A549 (cell line): ENCODE measurements at regions not wholly inside any gene's neighbourhood (a gene's known extent, or its start where the extent isn't known, plus 50 kb on each side); places are given as distances from the start of the nearest gene placed in this dataset.
A peak's percentile ranks its signal among the peaks of the same experiment; 100 is the strongest.

Source experiments
- ATAC-seq, 2 experiments: fragments of 200-7000 bp in 1 of 2; fragments of >200 bp in 1 of 2; cut with Nextera tagmentation in 1 of 2; cut with Tn5 transposase in 1 of 2; 3 replicates each; pipeline versions ENCODE4 v1.8.0 to v1.9.1; 2018 to 2020; ENCODE audit warnings: mild to moderate bottlenecking in 1 of 2, moderate library complexity in 1 of 2
- CTCF ChIA-PET: fragments of 300-600 bp; sonication (Branson Sonifier 250); formaldehyde crosslinking; extraction: SDS; loops from one replicate; lab custom pipeline; 2021; ENCODE audit warnings: antibody characterized with exemption, inconsistent platforms; lab: Yijun Ruan, JAX
- POLR2A ChIA-PET: fragments of 350-600 bp; formaldehyde crosslinking; extraction: SDS; loops from one replicate; lab custom pipeline; 2021; ENCODE audit warnings: antibody characterized with exemption, inconsistent platforms; lab: Yijun Ruan, JAX
- DNase-seq, 2 experiments: peaks; one replicate each; pipeline versions ENCODE4 v3.0.0 to v3.0.0-alpha.2; 2011 to 2016; ENCODE audit warnings: low read depth in 1 of 2, low spot score in 1 of 2
- FAIRE-seq: peaks from 2 replicates; lab custom pipeline; 2011; peaks lifted over from hg19 to GRCh38; lab: Jason Lieb, UNC
- H3K27ac ChIP-seq, 2 experiments: fragments of >200 bp; sonication (Bioruptor Twin); formaldehyde crosslinking; 3 replicates each; pipeline ENCODE4 v1.5.1; 2016 to 2017
- H3K4me1 ChIP-seq: fragments of >200 bp; sonication (Bioruptor Twin); formaldehyde crosslinking; 3 replicates; pipeline ENCODE4 v1.6.1; 2016
- H3K4me2 ChIP-seq: fragments of >200 bp; sonication (Bioruptor Twin); formaldehyde crosslinking; 3 replicates; pipeline ENCODE4 v1.6.1; 2016
- H3K4me3 ChIP-seq: fragments of >200 bp; sonication (Bioruptor Twin); formaldehyde crosslinking; 3 replicates; pipeline ENCODE4 v1.5.1; 2016
- H3K9me3 ChIP-seq: fragments of >200 bp; sonication (Bioruptor Twin); formaldehyde crosslinking; 3 replicates; pipeline ENCODE4 v1.6.1; 2016
- CBX8 ChIP-seq: fragments of 200-600 bp; sonication (generic); IDR thresholded peaks from 2 replicates; pipeline ENCODE4 v1.6.1; 2016
- CEBPB ChIP-seq, 2 experiments: fragments of >200 bp in 1 of 2; sonication (Bioruptor Twin) in 1 of 2; formaldehyde crosslinking in 1 of 2; IDR thresholded peaks; 2 replicates each; pipeline ENCODE4 v1.6.1; 2012 to 2016
- FOSB ChIP-seq: fragments of 250-450 bp; sonication (Bioruptor Pico); IDR thresholded peaks from 2 replicates; pipeline ENCODE4 v1.5.0; 2020; ENCODE audit warnings: mild to moderate bottlenecking, moderate library complexity
- HDAC2 ChIP-seq: fragments of 200-600 bp; sonication (generic); IDR thresholded peaks from 2 replicates; pipeline ENCODE4 v1.6.1; 2016
- HEYL ChIP-seq: fragments of 250-450 bp; sonication (Bioruptor Pico); IDR thresholded peaks from 2 replicates; pipeline ENCODE4 v1.8.0; 2021; ENCODE audit warnings: mild to moderate bottlenecking, moderate library complexity
- HOXA7 ChIP-seq: fragments of 250-450 bp; sonication (Bioruptor Pico); IDR thresholded peaks from 2 replicates; pipeline ENCODE4 v1.5.0; 2020; ENCODE audit warnings: mild to moderate bottlenecking, moderate library complexity
- MAFK ChIP-seq: fragments of 450-650 bp; IDR thresholded peaks from 2 replicates; pipeline ENCODE4 v1.6.1; 2014; ENCODE audit not compliant: partially characterized antibody
- NFE2L2 ChIP-seq: fragments of 150-350 bp; conservative IDR thresholded peaks from 2 replicates; pipeline ENCODE4 v1.6.1; 2014; ENCODE audit warnings: low read length
- NR3C1 ChIP-seq: fragments of >200 bp; sonication (Bioruptor Twin); formaldehyde crosslinking; IDR thresholded peaks from 3 replicates; pipeline ENCODE4 v1.6.1; 2017
- PBX3 ChIP-seq: IDR thresholded peaks from 2 replicates; pipeline ENCODE4 v1.6.1; 2012
- PHF8 ChIP-seq: fragments of 200-600 bp; sonication (generic); IDR thresholded peaks from 2 replicates; pipeline ENCODE4 v1.6.1; 2016; ENCODE audit warnings: low read depth, mild to moderate bottlenecking, antibody characterized with exemption, moderate library complexity, borderline replicate concordance
- POLR2A ChIP-seq: IDR thresholded peaks from 2 replicates; pipeline ENCODE4 v1.6.1; 2012; ENCODE audit warnings: mild to moderate bottlenecking, low read length
- RAD21 ChIP-seq, 2 experiments: fragments of >200 bp in 1 of 2; sonication (Bioruptor Twin) in 1 of 2; formaldehyde crosslinking in 1 of 2; IDR thresholded peaks in 1 of 2; conservative IDR thresholded peaks in 1 of 2; 2 replicates in 1 of 2; 3 replicates in 1 of 2; pipeline ENCODE4 v1.6.1; 2012 to 2018; ENCODE audit warnings: inconsistent platforms in 1 of 2
- SREBF2 ChIP-seq: fragments of 450-650 bp; IDR thresholded peaks from 2 replicates; pipeline ENCODE4 v1.6.1; 2014; ENCODE audit warnings: mild to moderate bottlenecking, moderate library complexity
- TFCP2L1 ChIP-seq: fragments of 250-450 bp; sonication (Bioruptor Pico); IDR thresholded peaks from 2 replicates; pipeline ENCODE4 v1.5.0; 2021; ENCODE audit warnings: mild to moderate bottlenecking
- TP53 ChIP-seq: fragments of 250-450 bp; sonication (Bioruptor Pico); IDR thresholded peaks from 2 replicates; pipeline ENCODE4 v1.5.0; 2021; ENCODE audit warnings: mild to moderate bottlenecking, moderate library complexity
- ZFP36 ChIP-seq: fragments of 450-650 bp; IDR thresholded peaks from 2 replicates; pipeline ENCODE4 v1.6.1; 2014; ENCODE audit warnings: borderline replicate concordance; ENCODE audit not compliant: partially characterized antibody
- ZSCAN20 ChIP-seq: fragments of 250-450 bp; sonication (Bioruptor Pico); IDR thresholded peaks from 2 replicates; pipeline ENCODE4 v1.8.0; 2022; ENCODE audit warnings: mild to moderate bottlenecking, moderate library complexity
- WGBS: methylation state at CpG from one replicate; pipeline ENCODE4 v1.1.6; 2017; ENCODE audit errors: missing lambda C conversion rate; 5-methylcytosine and 5-hydroxymethylcytosine counted together
- TF ChIP-seq, protein P1 (sequence below): fragments of 250-450 bp; sonication (Bioruptor Pico); IDR thresholded peaks from 2 replicates; pipeline ENCODE4 v1.5.0; 2020; ENCODE audit warnings: low read depth, mild to moderate bottlenecking, moderate library complexity
- TF ChIP-seq, protein P2 (sequence below): fragments of 200-600 bp; sonication (generic); IDR thresholded peaks from 2 replicates; pipeline ENCODE4 v1.6.1; 2016; ENCODE audit warnings: antibody characterized with exemption, mild to moderate bottlenecking, moderate library complexity
- TF ChIP-seq, protein P3 (sequence below): fragments of 150-350 bp; IDR thresholded peaks from 2 replicates; pipeline ENCODE4 v1.6.1; 2014; ENCODE audit warnings: low read depth, mild to moderate bottlenecking, low read length
- TF ChIP-seq, protein P4 (sequence below): IDR thresholded peaks from 2 replicates; pipeline ENCODE4 v1.6.1; 2012

- ChIA-PET POLR2A (no interaction called here), CTCF (interaction anchor here (0.7 to 1.1 kb wide), 2 partner anchors 9 to 15 kb away, joined by 3 read pairs; no protein-coding TSS in a partner anchor)
- no peak for DNase-seq
- Histone ChIP-seq H3K4me2 (no peak overlapping the region), H3K27ac (no peak overlapping the region), H3K4me1 (peaks cover 25% of the 10 kb centered on the region), H3K4me3 (no peak overlapping the region), H3K9me3 (peaks cover 7% of the 10 kb centered on the region; the same call in 2 of the 3 replicates)
- WGBS: 93% methylated on average over 2 of the region's 2 CpGs
- FAIRE-seq: no peak
- TF ChIP-seq NFE2L2: no peak
- no peak for TF ChIP-seq ZFP36
- TF ChIP-seq, protein P1, sequence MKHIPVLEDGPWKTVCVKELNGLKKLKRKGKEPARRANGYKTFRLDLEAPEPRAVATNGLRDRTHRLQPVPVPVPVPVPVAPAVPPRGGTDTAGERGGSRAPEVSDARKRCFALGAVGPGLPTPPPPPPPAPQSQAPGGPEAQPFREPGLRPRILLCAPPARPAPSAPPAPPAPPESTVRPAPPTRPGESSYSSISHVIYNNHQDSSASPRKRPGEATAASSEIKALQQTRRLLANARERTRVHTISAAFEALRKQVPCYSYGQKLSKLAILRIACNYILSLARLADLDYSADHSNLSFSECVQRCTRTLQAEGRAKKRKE: no peak
- TF ChIP-seq POLR2A: no peak
- no peak for ATAC-seq
These were observed 97.6 kb upstream of the ZNF366 start for GRCh38 chr5:72604798-72605154.

- DNase-seq: no peak
- ATAC-seq: no peak
- CTCF ChIA-PET: interaction anchor here (1.1 kb wide), 1 partner anchor 8 kb away, joined by 3 read pairs; no protein-coding TSS in a partner anchor
- POLR2A ChIA-PET: no interaction called here
- H3K4me1 ChIP-seq: peaks cover 30% of the 10 kb centered on the region
- no peak overlapping the region for H3K4me2 ChIP-seq
- WGBS: 88% methylated on average over 11 of the region's 11 CpGs
- FAIRE-seq: no peak
- H3K27ac ChIP-seq: peak overlapping the region; percentile 89 to 97; a peak in 5 of 6 replicates
- H3K9me3 ChIP-seq: peaks cover 10% of the 10 kb centered on the region
- TF ChIP-seq, protein P2, sequence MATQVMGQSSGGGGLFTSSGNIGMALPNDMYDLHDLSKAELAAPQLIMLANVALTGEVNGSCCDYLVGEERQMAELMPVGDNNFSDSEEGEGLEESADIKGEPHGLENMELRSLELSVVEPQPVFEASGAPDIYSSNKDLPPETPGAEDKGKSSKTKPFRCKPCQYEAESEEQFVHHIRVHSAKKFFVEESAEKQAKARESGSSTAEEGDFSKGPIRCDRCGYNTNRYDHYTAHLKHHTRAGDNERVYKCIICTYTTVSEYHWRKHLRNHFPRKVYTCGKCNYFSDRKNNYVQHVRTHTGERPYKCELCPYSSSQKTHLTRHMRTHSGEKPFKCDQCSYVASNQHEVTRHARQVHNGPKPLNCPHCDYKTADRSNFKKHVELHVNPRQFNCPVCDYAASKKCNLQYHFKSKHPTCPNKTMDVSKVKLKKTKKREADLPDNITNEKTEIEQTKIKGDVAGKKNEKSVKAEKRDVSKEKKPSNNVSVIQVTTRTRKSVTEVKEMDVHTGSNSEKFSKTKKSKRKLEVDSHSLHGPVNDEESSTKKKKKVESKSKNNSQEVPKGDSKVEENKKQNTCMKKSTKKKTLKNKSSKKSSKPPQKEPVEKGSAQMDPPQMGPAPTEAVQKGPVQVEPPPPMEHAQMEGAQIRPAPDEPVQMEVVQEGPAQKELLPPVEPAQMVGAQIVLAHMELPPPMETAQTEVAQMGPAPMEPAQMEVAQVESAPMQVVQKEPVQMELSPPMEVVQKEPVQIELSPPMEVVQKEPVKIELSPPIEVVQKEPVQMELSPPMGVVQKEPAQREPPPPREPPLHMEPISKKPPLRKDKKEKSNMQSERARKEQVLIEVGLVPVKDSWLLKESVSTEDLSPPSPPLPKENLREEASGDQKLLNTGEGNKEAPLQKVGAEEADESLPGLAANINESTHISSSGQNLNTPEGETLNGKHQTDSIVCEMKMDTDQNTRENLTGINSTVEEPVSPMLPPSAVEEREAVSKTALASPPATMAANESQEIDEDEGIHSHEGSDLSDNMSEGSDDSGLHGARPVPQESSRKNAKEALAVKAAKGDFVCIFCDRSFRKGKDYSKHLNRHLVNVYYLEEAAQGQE: no peak
- no peak for TF ChIP-seq RAD21 (conservative IDR thresholded peaks at IDR 0.05 in 1 of 2, IDR thresholded peaks at IDR 0.05 in 1 of 2)
- TF ChIP-seq, protein P3, sequence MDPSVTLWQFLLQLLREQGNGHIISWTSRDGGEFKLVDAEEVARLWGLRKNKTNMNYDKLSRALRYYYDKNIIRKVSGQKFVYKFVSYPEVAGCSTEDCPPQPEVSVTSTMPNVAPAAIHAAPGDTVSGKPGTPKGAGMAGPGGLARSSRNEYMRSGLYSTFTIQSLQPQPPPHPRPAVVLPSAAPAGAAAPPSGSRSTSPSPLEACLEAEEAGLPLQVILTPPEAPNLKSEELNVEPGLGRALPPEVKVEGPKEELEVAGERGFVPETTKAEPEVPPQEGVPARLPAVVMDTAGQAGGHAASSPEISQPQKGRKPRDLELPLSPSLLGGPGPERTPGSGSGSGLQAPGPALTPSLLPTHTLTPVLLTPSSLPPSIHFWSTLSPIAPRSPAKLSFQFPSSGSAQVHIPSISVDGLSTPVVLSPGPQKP: no peak
- TF ChIP-seq MAFK: no peak
- TF ChIP-seq, protein P4, sequence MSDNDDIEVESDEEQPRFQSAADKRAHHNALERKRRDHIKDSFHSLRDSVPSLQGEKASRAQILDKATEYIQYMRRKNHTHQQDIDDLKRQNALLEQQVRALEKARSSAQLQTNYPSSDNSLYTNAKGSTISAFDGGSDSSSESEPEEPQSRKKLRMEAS: no peak
- TF ChIP-seq TP53 (CRISPR knock-in tag): no peak
- TF ChIP-seq PBX3: no peak
- no peak for TF ChIP-seq CBX8
- TF ChIP-seq TFCP2L1 (CRISPR knock-in tag): no peak
- TF ChIP-seq FOSB (CRISPR knock-in tag): no peak
- TF ChIP-seq CEBPB (IDR thresholded peaks at IDR 0.05): no peak
- TF ChIP-seq NR3C1: no peak
- TF ChIP-seq ZSCAN20 (CRISPR knock-in tag): no peak
- no peak for TF ChIP-seq SREBF2
- no peak for TF ChIP-seq HOXA7 (CRISPR knock-in tag)
- TF ChIP-seq POLR2A: no peak
- TF ChIP-seq HEYL: no peak
- no peak for TF ChIP-seq HDAC2
- no peak for TF ChIP-seq PHF8
- H3K4me3 ChIP-seq: no peak overlapping the region
These were observed 97.0 kb upstream of the ZNF366 start for GRCh38 chr5:72604111-72604797.
